CD14-positive monocyte (primary cell): ENCODE measurements at regions not wholly inside any gene's neighbourhood (a gene's known extent, or its start where the extent isn't known, plus 50 kb on each side); places are given as distances from the start of the nearest gene placed in this dataset.
A peak's percentile ranks its signal among the peaks of the same experiment; 100 is the strongest.

Experiments
- DNase-seq, 3 donors: peaks; one replicate each; pipeline ENCODE4 v3.0.0-alpha.2; 2011 to 2022
- H2AFZ ChIP-seq: 2 replicates; pipeline ENCODE4 v1.6.0; 2012; ENCODE audit warnings: mild to moderate bottlenecking, low read depth, low read length, inconsistent platforms; ENCODE audit not compliant: insufficient read depth, poor library complexity, severe bottlenecking
- H3K27ac ChIP-seq, 2 donors: 1 replicate in 1 of 2; 2 replicates in 1 of 2; pipeline ENCODE4 v1.5.1; 2012 to 2013; ENCODE audit warnings: low read length in 2 of 2, control low read depth in 1 of 2, inconsistent platforms in 1 of 2, low read depth in 1 of 2, mild to moderate bottlenecking in 1 of 2
- H3K27me3 ChIP-seq, 2 donors: one replicate each; pipeline versions ENCODE4 v1.6.0 to v1.6.1; 2011 to 2013; ENCODE audit warnings: low read length in 2 of 2; ENCODE audit not compliant: control insufficient read depth in 2 of 2, insufficient read depth in 2 of 2
- H3K36me3 ChIP-seq, 2 donors: replicated peaks in 1 of 2; 1 replicate in 1 of 2; 2 replicates in 1 of 2; pipeline versions ENCODE4 v1.5.1 to v1.6.1; 2012 to 2013; ENCODE audit warnings: low read length in 2 of 2, control low read depth in 1 of 2, inconsistent platforms in 1 of 2, mild to moderate bottlenecking in 1 of 2; ENCODE audit not compliant: insufficient read depth in 2 of 2, control insufficient read depth in 1 of 2
- H3K4me1 ChIP-seq, 2 donors: 1 replicate in 1 of 2; 2 replicates in 1 of 2; pipeline versions ENCODE4 v1.5.1 to v1.6.1; 2012 to 2013; ENCODE audit warnings: low read length in 2 of 2, control low read depth in 1 of 2, inconsistent platforms in 1 of 2, mild to moderate bottlenecking in 1 of 2, moderate library complexity in 1 of 2; ENCODE audit not compliant: insufficient read depth in 2 of 2, control insufficient read depth in 1 of 2
- H3K4me2 ChIP-seq: replicated peaks from 2 replicates; pipeline ENCODE3; 2012; ENCODE audit warnings: low read length, moderate library complexity, mild to moderate bottlenecking; ENCODE audit not compliant: poor library complexity, severe bottlenecking; ENCODE audit errors: extremely low read depth
- H3K4me3 ChIP-seq, 3 experiments: fragments of 200-600 bp in 1 of 3; sonication (generic) in 1 of 3; replicated peaks in 1 of 3; 1 replicate in 2 of 3; 2 replicates in 1 of 3; pipeline ENCODE4 v1.5.1; 2011 to 2013; ENCODE audit warnings: low read length in 3 of 3, mild to moderate bottlenecking in 3 of 3, control low read depth in 2 of 3, low read depth in 2 of 3, inconsistent platforms in 1 of 3, moderate library complexity in 1 of 3
- H3K79me2 ChIP-seq: 2 replicates; pipeline ENCODE4 v1.6.0; 2012; ENCODE audit warnings: mild to moderate bottlenecking, control low read depth, inconsistent platforms, low read length, moderate library complexity; ENCODE audit not compliant: insufficient read depth
- H3K9ac ChIP-seq: 2 replicates; pipeline ENCODE4 v1.6.0; 2017; ENCODE audit warnings: low read length, mild to moderate bottlenecking; ENCODE audit not compliant: insufficient read depth, poor library complexity, severe bottlenecking
- H3K9me3 ChIP-seq, 2 donors: replicated peaks in 1 of 2; 1 replicate in 1 of 2; 2 replicates in 1 of 2; pipeline versions ENCODE4 v1.5.1 to v1.6.1; 2012 to 2013; ENCODE audit warnings: low read length in 2 of 2, control low read depth in 1 of 2; ENCODE audit not compliant: control insufficient read depth in 1 of 2, insufficient read depth in 1 of 2
- H4K20me1 ChIP-seq: 2 replicates; pipeline ENCODE4 v1.6.0; 2012; ENCODE audit warnings: mild to moderate bottlenecking, low read length, control low read depth, moderate library complexity; ENCODE audit not compliant: insufficient read depth
- H3K27ac Mint-ChIP-seq, 7 donors: one replicate each; pipeline ENCODE4 v1.8.0; 2020; ENCODE audit warnings: mild to moderate bottlenecking in 7 of 7, mixed read lengths in 7 of 7, moderate library complexity in 6 of 7, inconsistent platforms in 2 of 7
- H3K27me3 Mint-ChIP-seq, 3 donors: one replicate each; pipeline ENCODE4 v1.8.0; 2021 to 2022; ENCODE audit warnings: low read depth in 3 of 3, mild to moderate bottlenecking in 3 of 3, mixed read lengths in 3 of 3, moderate library complexity in 3 of 3, inconsistent platforms in 1 of 3
- H3K36me3 Mint-ChIP-seq, 2 donors: one replicate each; pipeline ENCODE4 v1.8.0; 2020; ENCODE audit warnings: mixed read lengths in 2 of 2, inconsistent platforms in 1 of 2, mild to moderate bottlenecking in 1 of 2
- H3K4me1 Mint-ChIP-seq: one replicate; pipeline ENCODE4 v1.8.0; 2020; ENCODE audit warnings: mild to moderate bottlenecking, mixed read lengths
- H3K4me3 Mint-ChIP-seq, 2 donors: one replicate each; pipeline ENCODE4 v1.8.0; 2020; ENCODE audit warnings: mild to moderate bottlenecking in 2 of 2, mixed read lengths in 2 of 2, moderate library complexity in 1 of 2
- H3K9me3 Mint-ChIP-seq, 7 donors: one replicate each; pipeline ENCODE4 v1.8.0; 2020 to 2022; ENCODE audit warnings: mixed read lengths in 7 of 7, mild to moderate bottlenecking in 6 of 7, moderate library complexity in 6 of 7, inconsistent platforms in 2 of 7
- WGBS: methylation state at CpG from one replicate; pipeline ENCODE4 v1.1.5; 2013; ENCODE audit warnings: missing lambda C conversion rate; ENCODE audit not compliant: insufficient coverage; 5-methylcytosine and 5-hydroxymethylcytosine counted together
- intact Hi-C, 2 donors: fragments of 100-400 bp; cut with micrococcal nuclease; formaldehyde crosslinking; loops; one replicate each; pipeline versions ENCODE4 v1.15.0 to v1.15.1; 2023
- TF ChIP-seq, protein P1 (sequence below): fragments of 200-600 bp; IDR thresholded peaks from one replicate; pipeline ENCODE4 v1.8.0; 2022; ENCODE audit warnings: antibody characterized with exemption, mild to moderate bottlenecking

DNA sequence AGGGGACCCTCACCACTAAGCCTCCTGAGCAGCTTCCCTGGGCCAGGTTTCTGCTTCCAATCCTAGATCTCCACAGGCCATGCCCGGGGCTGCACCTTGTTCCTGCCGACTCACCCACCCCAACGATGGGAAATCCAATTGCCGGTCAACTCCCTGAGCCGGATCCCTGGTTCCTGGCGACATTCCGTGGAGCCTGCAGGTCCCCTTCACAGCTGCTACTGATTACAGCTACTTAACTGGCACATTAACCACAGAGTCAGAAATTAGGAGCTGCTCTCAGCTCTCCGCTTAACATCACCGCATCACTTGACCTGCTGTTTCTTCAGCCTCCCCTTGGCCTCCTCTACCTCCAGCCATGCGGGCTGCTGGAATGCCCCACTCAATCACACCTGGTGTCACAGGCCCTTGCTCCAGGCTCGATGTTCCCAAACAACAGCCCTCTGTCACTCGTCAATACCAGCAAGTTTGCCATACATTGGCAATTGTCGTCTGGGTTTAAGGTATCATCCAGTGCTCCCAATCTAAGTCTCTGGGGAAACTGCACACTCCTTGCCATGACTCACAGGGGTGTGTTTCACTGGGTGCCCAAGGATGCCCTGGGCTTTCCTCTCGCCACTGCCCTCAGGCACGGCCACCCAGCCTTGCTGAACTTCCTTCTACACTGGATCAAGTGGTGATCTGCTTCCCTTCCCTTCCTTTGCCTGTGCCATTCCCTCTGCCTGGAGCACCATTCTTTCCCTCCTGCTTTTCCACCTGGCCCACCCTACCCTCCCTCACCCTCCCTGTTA, 181.0 kb downstream of the MN1 start:
- 88% methylated on average over 13 of the region's 15 CpGs for WGBS
- TF ChIP-seq, protein P1, sequence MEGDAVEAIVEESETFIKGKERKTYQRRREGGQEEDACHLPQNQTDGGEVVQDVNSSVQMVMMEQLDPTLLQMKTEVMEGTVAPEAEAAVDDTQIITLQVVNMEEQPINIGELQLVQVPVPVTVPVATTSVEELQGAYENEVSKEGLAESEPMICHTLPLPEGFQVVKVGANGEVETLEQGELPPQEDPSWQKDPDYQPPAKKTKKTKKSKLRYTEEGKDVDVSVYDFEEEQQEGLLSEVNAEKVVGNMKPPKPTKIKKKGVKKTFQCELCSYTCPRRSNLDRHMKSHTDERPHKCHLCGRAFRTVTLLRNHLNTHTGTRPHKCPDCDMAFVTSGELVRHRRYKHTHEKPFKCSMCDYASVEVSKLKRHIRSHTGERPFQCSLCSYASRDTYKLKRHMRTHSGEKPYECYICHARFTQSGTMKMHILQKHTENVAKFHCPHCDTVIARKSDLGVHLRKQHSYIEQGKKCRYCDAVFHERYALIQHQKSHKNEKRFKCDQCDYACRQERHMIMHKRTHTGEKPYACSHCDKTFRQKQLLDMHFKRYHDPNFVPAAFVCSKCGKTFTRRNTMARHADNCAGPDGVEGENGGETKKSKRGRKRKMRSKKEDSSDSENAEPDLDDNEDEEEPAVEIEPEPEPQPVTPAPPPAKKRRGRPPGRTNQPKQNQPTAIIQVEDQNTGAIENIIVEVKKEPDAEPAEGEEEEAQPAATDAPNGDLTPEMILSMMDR: no peak
- H3K27ac Mint-ChIP-seq: peak overlapping the region in 1 of 7 donors; percentile 15

DNA sequence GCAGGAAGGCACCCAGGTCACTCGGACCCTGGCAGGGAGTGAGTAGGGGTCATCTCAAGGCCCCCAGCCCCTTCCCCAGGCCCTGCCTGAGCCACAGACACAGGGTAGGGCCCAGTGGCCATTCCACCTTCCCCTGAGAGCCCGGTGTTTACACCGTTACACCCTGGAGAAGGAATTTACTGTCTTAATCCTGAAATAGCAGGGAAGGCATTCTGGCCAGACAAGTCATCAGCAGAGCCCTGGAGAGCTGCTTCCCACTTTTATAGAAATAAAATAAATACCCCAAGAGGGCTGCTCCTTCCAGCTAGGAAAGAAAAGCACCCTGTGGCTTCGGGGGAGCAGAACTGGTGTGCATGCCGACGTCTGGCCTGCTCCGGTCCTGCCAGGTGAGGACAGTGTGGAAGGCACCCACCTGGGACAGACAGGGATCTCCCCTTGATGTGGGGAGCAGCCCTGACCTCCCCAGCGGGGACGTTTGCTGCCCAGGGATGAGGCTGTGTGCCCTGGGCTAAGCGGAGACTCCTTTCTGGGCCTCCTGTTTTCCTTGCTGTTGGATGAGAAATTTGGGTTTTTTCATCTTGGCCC, 180.0 kb downstream of the MN1 start:
- H3K27me3 ChIP-seq: no peaks in the 10 kb centered on the region
- intact Hi-C loops: no loop called here
- Mint-ChIP-seq H3K4me3 (no peak overlapping the region), H3K4me1 (peaks cover 4% of the 10 kb centered on the region), H3K9me3 (no peaks in the 10 kb centered on the region), H3K36me3 (no peaks in the 10 kb centered on the region), H3K27ac (no peak overlapping the region), H3K27me3 (peaks cover 2 to 3% (median 2%) of the 10 kb centered on the region in 3 donors)
- H3K4me1 ChIP-seq: no peaks in the 10 kb centered on the region
- H3K36me3 ChIP-seq: no peaks in the 10 kb centered on the region
- H3K4me2 ChIP-seq: no peak overlapping the region
- DNase-seq: no peak
- H3K79me2 ChIP-seq: no peaks in the 10 kb centered on the region
- TF ChIP-seq, protein P1: no peak
- no peaks in the 10 kb centered on the region for H3K9me3 ChIP-seq
- H3K27ac ChIP-seq: no peak overlapping the region
- no peak overlapping the region for H3K9ac ChIP-seq
- no peaks in the 10 kb centered on the region for H4K20me1 ChIP-seq
- H3K4me3 ChIP-seq: no peak overlapping the region
- no peak overlapping the region for H2AFZ ChIP-seq
- WGBS: 88% methylated on average over 8 of the region's 10 CpGs

More for the DNA sequence above, 181.0 kb downstream of the MN1 start:
- Histone ChIP-seq H2AFZ (no peak overlapping the region), H3K36me3 (no peaks in the 10 kb centered on the region), H3K79me2 (no peaks in the 10 kb centered on the region), H3K27ac (no peak overlapping the region), H3K9me3 (no peaks in the 10 kb centered on the region), H3K4me1 (no peaks in the 10 kb centered on the region), H3K27me3 (peaks cover 0 to under 1% of the 10 kb centered on the region in 2 donors), H3K4me2 (no peak overlapping the region), H3K4me3 (no peak overlapping the region), H4K20me1 (no peaks in the 10 kb centered on the region), H3K9ac (no peak overlapping the region)
- Mint-ChIP-seq H3K36me3 (no peaks in the 10 kb centered on the region), H3K4me1 (peaks cover 4% of the 10 kb centered on the region), H3K9me3 (no peaks in the 10 kb centered on the region), H3K27me3 (peaks cover 4 to 7% (median 6%) of the 10 kb centered on the region in 3 donors), H3K4me3 (no peak overlapping the region)
- no peak for DNase-seq
- intact Hi-C loops: no loop called here
